ENCODE measurements at regions not wholly inside any gene's neighbourhood (a gene's known extent, or its start where the extent isn't known, plus 50 kb on each side); places are given as distances from the start of the nearest gene placed in this dataset.
"Not testable (repeated sequence)": the region's sequence is repeated elsewhere in the genome, so short reads cannot be mapped to it uniquely, and the experiment has no call there.

DNA sequence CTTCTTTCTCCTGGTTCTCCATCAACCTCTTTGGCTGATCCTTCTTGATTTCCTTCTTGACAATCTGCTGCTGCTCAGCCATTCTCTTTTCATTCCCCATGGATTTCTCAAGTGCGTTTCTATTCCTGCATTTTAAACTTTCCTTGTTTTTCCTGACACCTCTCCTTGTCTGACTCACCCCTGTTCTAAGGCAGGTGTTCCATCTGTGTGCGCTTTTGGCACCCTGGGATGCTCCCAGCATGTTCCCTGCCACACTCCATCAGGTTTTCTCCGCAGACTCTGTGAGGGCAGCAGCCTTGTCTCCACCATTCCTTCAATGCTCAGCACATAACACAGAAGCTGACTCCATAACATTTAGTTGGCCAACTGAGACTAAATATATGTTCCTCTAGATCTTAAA is 1618.2 kb downstream of the SPATA31A7 start:
- H4K5ac ChIP-seq (ENCODE audit: insufficient read length, low read depth, low read length); H3K79me2 ChIP-seq (ENCODE audit: control insufficient read depth in 1 of 2, insufficient read depth in 2 of 2, low read length in 2 of 2); H3K56ac ChIP-seq (replicated peaks; ENCODE audit: insufficient read length, low read depth, low read length); H3K4ac ChIP-seq (replicated peaks; ENCODE audit: insufficient read length, low read depth, low read length); H2BK5ac ChIP-seq (ENCODE audit: low read depth, low read length); H3K23ac ChIP-seq (ENCODE audit: insufficient read length); H3K18ac ChIP-seq (ENCODE audit: extremely low read depth, low read length); H2AFZ ChIP-seq (ENCODE audit: low read length); H2BK15ac ChIP-seq (ENCODE audit: low read length); H2BK12ac ChIP-seq (ENCODE audit: low read depth, low read length); H3K14ac ChIP-seq (ENCODE audit: insufficient read length); H3K27ac ChIP-seq (ENCODE audit: low read depth, low read length); H3K4me1 ChIP-seq (replicated peaks in 1 of 4; ENCODE audit: control insufficient read depth in 3 of 4, insufficient read depth in 4 of 4, low read length in 3 of 4); H4K20me1 ChIP-seq (replicated peaks in 1 of 2; ENCODE audit: control insufficient read depth in 1 of 2, insufficient read depth in 2 of 2, low read length in 2 of 2); FAIRE-seq; H2BK20ac ChIP-seq (ENCODE audit: low read length); H3K79me1 ChIP-seq (ENCODE audit: low read depth, low read length); H3K23me2 ChIP-seq (ENCODE audit: low read depth, low read length); H4K91ac ChIP-seq (replicated peaks; ENCODE audit: insufficient read length, low read length); H4K8ac ChIP-seq (ENCODE audit: extremely low read depth, insufficient read depth, low read length); CTCF ChIA-PET (ENCODE audit: partially characterized antibody); H3K4me3 ChIP-seq (ENCODE audit: extremely low read depth in 1 of 4, insufficient read depth in 2 of 4, low read depth in 3 of 4, low read length in 4 of 4); H2BK120ac ChIP-seq (replicated peaks; ENCODE audit: low read depth, low read length); DNase-seq (ENCODE audit: low read depth in 1 of 2, low spot score in 2 of 2); H2AK5ac ChIP-seq (ENCODE audit: low read depth, low read length); H3K36me3 ChIP-seq (ENCODE audit: control insufficient read depth in 2 of 4, insufficient read depth in 4 of 4, low read length in 3 of 4); POLR2A ChIA-PET (ENCODE audit: partially characterized antibody); H3K9me3 ChIP-seq (ENCODE audit: insufficient read depth in 2 of 2, low read depth in 1 of 2, low read length in 1 of 2); H3K4me2 ChIP-seq (ENCODE audit: insufficient read depth in 1 of 2, low read depth in 2 of 2, low read length in 2 of 2); H3K9ac ChIP-seq (replicated peaks in 1 of 4; ENCODE audit: extremely low read depth in 1 of 4, low read depth in 3 of 4, low read length in 3 of 4): not testable (repeated sequence)
- 39% methylated on average over 3 of the region's 3 CpGs; no CpG with 5 or more reads in 1 of the 2 experiments for WGBS, 2 experiments (ENCODE audit: extremely low coverage in 1 of 2, insufficient coverage in 1 of 2, insufficient read length in 1 of 2, insufficient replicate concordance in 2 of 2, low coverage in 1 of 2, low lambda C conversion rate in 2 of 2, missing lambda C conversion rate in 1 of 2)
- peaks cover 12 to 45% (median 29%) of the 10 kb centered on the region in 4 experiments for H3K27me3 ChIP-seq (replicated peaks in 1 of 4; ENCODE audit: control insufficient read depth in 3 of 4, extremely low read depth in 1 of 4, insufficient read depth in 3 of 4, low read length in 3 of 4)

GRCh38 chr9:62810318-62810717 is 1620.5 kb downstream of the SPATA31A7 start:
- H2BK15ac ChIP-seq (ENCODE audit: low read length); H3K27ac ChIP-seq (ENCODE audit: low read depth, low read length); FAIRE-seq; H3K9me3 ChIP-seq (ENCODE audit: insufficient read depth in 2 of 2, low read depth in 1 of 2, low read length in 1 of 2); H2BK120ac ChIP-seq (replicated peaks; ENCODE audit: low read depth, low read length); H3K4ac ChIP-seq (replicated peaks; ENCODE audit: insufficient read length, low read depth, low read length); H3K14ac ChIP-seq (ENCODE audit: insufficient read length); H3K23ac ChIP-seq (ENCODE audit: insufficient read length); H2AFZ ChIP-seq (ENCODE audit: low read length); H2BK20ac ChIP-seq (ENCODE audit: low read length); H2BK12ac ChIP-seq (ENCODE audit: low read depth, low read length); H3K4me1 ChIP-seq (replicated peaks in 1 of 4; ENCODE audit: control insufficient read depth in 3 of 4, insufficient read depth in 4 of 4, low read length in 3 of 4); DNase-seq (ENCODE audit: low read depth in 1 of 2, low spot score in 2 of 2); H3K9ac ChIP-seq (replicated peaks in 1 of 4; ENCODE audit: extremely low read depth in 1 of 4, low read depth in 3 of 4, low read length in 3 of 4); H3K56ac ChIP-seq (replicated peaks; ENCODE audit: insufficient read length, low read depth, low read length); H2AK5ac ChIP-seq (ENCODE audit: low read depth, low read length); H3K36me3 ChIP-seq (ENCODE audit: control insufficient read depth in 2 of 4, insufficient read depth in 4 of 4, low read length in 3 of 4); POLR2A ChIA-PET (ENCODE audit: partially characterized antibody); H3K79me1 ChIP-seq (ENCODE audit: low read depth, low read length); H3K23me2 ChIP-seq (ENCODE audit: low read depth, low read length); H4K5ac ChIP-seq (ENCODE audit: insufficient read length, low read depth, low read length); H3K4me3 ChIP-seq (ENCODE audit: extremely low read depth in 1 of 4, insufficient read depth in 2 of 4, low read depth in 3 of 4, low read length in 4 of 4); H3K79me2 ChIP-seq (ENCODE audit: control insufficient read depth in 1 of 2, insufficient read depth in 2 of 2, low read length in 2 of 2); CTCF ChIA-PET (ENCODE audit: partially characterized antibody); H3K4me2 ChIP-seq (ENCODE audit: insufficient read depth in 1 of 2, low read depth in 2 of 2, low read length in 2 of 2); H3K18ac ChIP-seq (ENCODE audit: extremely low read depth, low read length); H4K20me1 ChIP-seq (replicated peaks in 1 of 2; ENCODE audit: control insufficient read depth in 1 of 2, insufficient read depth in 2 of 2, low read length in 2 of 2); H2BK5ac ChIP-seq (ENCODE audit: low read depth, low read length); H4K8ac ChIP-seq (ENCODE audit: extremely low read depth, insufficient read depth, low read length); H4K91ac ChIP-seq (replicated peaks; ENCODE audit: insufficient read length, low read length): not testable (repeated sequence)
- WGBS, 2 experiments (ENCODE audit: extremely low coverage in 1 of 2, insufficient coverage in 1 of 2, insufficient read length in 1 of 2, insufficient replicate concordance in 2 of 2, low coverage in 1 of 2, low lambda C conversion rate in 2 of 2, missing lambda C conversion rate in 1 of 2): 77% methylated on average over 6 of the region's 6 CpGs; no CpG with 5 or more reads in 1 of the 2 experiments
- H3K27me3 ChIP-seq (replicated peaks in 1 of 4; ENCODE audit: control insufficient read depth in 3 of 4, extremely low read depth in 1 of 4, insufficient read depth in 3 of 4, low read length in 3 of 4): peaks cover 8 to 32% (median 20%) of the 10 kb centered on the region in 4 experiments
